Duodenal mucosa (tissue), 2 donors: ENCODE measurements at regions not wholly inside any gene's neighbourhood (a gene's known extent, or its start where the extent isn't known, plus 50 kb on each side); places are given as distances from the start of the nearest gene placed in this dataset.

Source experiments
- H3K27ac ChIP-seq: one replicate; pipeline ENCODE4 v1.7.0; 2013; ENCODE audit warnings: low read depth, low read length
- H3K27me3 ChIP-seq, 2 donors: one replicate each; pipeline ENCODE4 v1.7.0; 2013; ENCODE audit warnings: low read length in 2 of 2, control low read depth in 1 of 2; ENCODE audit not compliant: insufficient read depth in 2 of 2, control insufficient read depth in 1 of 2
- H3K36me3 ChIP-seq, 2 donors: one replicate each; pipeline ENCODE4 v1.7.0; 2013; ENCODE audit warnings: low read length in 2 of 2, control low read depth in 1 of 2; ENCODE audit not compliant: insufficient read depth in 2 of 2, control insufficient read depth in 1 of 2
- H3K4me1 ChIP-seq, 2 donors: one replicate each; pipeline ENCODE4 v1.7.0; 2013; ENCODE audit warnings: low read length in 2 of 2, control low read depth in 1 of 2; ENCODE audit not compliant: insufficient read depth in 2 of 2, control insufficient read depth in 1 of 2
- H3K4me3 ChIP-seq, 2 donors: one replicate each; pipeline ENCODE4 v1.7.0; 2013; ENCODE audit warnings: low read length in 2 of 2, low read depth in 1 of 2
- H3K9ac ChIP-seq, 2 donors: one replicate each; pipeline ENCODE4 v1.7.0; 2013; ENCODE audit warnings: low read length in 2 of 2, low read depth in 1 of 2
- H3K9me3 ChIP-seq, 2 donors: one replicate each; pipeline ENCODE4 v1.7.0; 2013; ENCODE audit warnings: low read length in 2 of 2, control low read depth in 1 of 2; ENCODE audit not compliant: control insufficient read depth in 1 of 2

DNA sequence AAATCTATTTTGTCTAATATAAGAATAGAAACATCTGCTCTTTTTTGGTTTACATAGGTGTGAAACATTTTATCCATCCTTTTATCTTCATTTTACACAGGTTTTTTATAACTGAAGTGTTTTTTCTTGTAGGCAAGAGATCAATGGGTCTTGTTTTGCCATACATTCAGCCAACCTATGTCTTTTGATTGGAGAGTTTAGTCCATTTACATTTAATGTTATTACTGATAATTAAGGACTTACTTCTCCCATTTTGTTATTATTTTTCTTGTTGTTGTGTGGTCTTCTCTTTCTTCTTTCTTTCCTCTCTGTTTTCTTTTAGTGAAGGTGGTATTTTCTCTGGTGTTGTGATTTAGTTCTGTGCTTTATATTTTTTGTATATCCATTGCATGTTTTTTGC, 785.3 kb downstream of the ARAP2 start:
- no peak overlapping the region for H3K9ac ChIP-seq
- no peaks in the 10 kb centered on the region for H3K27me3 ChIP-seq
- H3K9me3 ChIP-seq = peaks cover 6 to 12% of the 10 kb centered on the region in 2 donors
- H3K4me3 ChIP-seq = no peak overlapping the region
- H3K4me1 ChIP-seq = no peaks in the 10 kb centered on the region
- no peaks in the 10 kb centered on the region for H3K36me3 ChIP-seq
- no peak overlapping the region for H3K27ac ChIP-seq

DNA sequence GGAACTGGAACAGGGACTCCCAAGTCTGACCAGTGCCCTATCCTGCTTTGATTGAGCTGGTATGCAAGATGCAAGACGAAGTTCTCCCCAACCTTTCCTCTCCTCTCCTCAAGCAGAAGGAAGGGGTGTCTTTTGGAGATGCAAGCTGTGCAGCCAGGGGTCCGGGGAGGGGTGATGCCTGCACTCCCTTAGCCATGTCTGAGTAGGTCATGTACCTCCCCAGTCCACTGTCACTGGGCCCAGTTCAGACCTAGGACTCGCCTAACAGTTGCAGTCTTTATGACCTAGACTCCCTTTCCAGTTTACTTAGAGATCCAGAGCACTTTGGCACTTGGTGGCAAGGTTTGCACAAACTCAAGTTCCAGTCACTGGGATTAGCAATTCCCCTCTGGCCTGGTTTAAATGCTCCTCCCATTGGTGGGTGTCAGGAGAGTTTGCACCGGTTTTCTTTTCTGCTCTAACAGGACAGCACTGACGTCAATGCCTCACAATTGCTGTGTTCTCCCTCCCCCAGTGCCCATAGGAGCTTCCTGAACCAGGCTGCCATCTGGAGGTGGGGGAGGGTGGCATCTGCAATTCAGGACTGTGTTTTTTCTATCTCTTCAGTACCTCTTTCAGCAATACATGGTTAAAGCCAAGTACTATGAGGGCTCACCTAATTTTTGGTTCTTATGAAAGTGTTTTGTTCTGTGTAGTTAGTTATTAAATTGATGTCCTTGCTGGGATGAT, 782.2 kb downstream of the ARAP2 start:
- no peak overlapping the region for H3K9ac ChIP-seq
- no peak overlapping the region for H3K4me3 ChIP-seq
- no peak overlapping the region for H3K27ac ChIP-seq
- H3K4me1 ChIP-seq = no peaks in the 10 kb centered on the region
- peaks cover 6 to 12% of the 10 kb centered on the region in 2 donors for H3K9me3 ChIP-seq
- H3K27me3 ChIP-seq = no peaks in the 10 kb centered on the region
- H3K36me3 ChIP-seq = no peaks in the 10 kb centered on the region

DNA sequence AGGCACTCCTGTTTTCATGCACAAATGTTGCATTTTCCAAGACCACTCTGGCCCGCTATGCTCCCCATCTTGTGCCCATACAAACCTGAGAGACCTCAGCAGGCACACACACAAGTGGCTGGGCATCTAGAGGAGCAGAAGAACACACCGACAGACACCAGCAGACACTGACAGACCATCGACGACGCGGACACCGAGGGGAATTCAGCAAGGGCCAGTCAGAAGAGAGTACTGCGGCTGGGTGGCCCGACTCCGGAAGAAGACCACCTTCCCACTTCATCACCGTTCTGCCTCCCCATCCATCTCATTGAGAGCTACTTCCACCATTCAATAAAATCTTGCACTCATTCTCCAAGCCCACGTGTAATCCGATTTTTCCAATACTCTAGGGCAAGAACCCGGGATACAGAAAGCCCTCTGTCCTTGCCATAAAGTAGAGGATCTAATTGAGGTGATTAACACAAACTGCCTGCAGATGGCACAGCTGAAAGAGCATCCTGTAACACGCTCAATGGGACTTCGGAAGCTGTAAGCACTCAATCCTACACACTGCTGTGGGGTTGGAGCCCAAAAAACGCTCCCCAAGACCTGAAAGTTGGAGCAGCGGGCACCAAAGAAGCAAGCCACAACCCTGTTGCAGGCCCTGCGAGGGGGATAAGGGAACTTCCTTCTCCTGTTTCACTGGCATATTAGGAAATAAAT, 780.9 kb downstream of the ARAP2 start:
- Histone ChIP-seq H3K9ac (no peak overlapping the region), H3K36me3 (no peaks in the 10 kb centered on the region), H3K27ac (no peak overlapping the region), H3K4me1 (no peaks in the 10 kb centered on the region), H3K9me3 (peaks cover 6 to 12% of the 10 kb centered on the region in 2 donors), H3K27me3 (no peaks in the 10 kb centered on the region), H3K4me3 (no peak overlapping the region)

DNA sequence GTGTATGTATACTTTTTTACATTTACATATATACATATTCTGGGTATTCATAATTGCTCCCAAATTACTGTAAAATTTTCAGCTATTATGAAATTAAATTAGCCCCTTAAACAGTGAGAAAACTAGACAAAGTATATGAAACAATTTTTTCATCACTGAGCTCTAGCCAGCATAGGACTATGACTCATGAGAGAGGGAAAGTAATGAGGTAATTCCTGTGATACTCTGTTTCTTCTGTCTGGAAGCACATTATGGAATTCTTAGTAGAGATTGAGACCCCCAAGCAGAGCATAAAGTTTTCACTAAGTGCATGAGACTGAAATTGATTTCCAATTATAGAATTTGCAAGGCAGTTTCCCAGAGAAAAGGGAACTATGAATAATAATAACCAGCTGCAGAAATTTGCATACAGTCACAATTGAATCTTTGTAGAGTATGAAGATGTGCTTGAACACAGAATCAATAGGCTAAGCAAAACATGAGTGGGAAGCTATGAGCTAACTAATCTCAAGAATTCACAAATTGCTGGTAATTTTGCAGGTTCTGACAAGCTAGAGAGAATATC, 779.3 kb downstream of the ARAP2 start:
- H3K27ac ChIP-seq = no peak overlapping the region
- no peaks in the 10 kb centered on the region for H3K4me1 ChIP-seq
- H3K9me3 ChIP-seq = peaks cover 6 to 12% of the 10 kb centered on the region in 2 donors
- H3K36me3 ChIP-seq = no peaks in the 10 kb centered on the region
- no peaks in the 10 kb centered on the region for H3K27me3 ChIP-seq
- no peak overlapping the region for H3K4me3 ChIP-seq
- H3K9ac ChIP-seq = no peak overlapping the region

DNA sequence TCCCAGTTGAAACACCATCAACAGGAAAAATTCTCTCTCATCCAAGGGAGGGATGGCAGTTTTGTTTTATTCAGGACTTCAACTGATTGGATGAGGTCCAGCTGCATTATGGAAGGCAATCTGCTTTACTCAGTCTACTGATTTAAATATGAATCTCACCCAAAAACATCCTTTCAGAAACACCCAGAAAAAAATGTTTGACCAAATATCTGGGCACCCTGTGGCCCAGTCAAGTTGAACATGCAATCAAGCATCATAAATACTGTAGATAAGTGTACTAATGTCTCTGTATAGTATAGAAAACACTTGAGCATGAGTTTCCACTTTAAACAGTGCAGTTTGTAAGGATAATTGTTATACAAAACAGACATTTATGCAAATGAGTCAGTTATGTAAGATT, 753.2 kb downstream of the ARAP2 start:
- Histone ChIP-seq H3K4me1 (no peaks in the 10 kb centered on the region), H3K27me3 (no peaks in the 10 kb centered on the region), H3K9ac (no peak overlapping the region), H3K4me3 (no peak overlapping the region), H3K36me3 (no peaks in the 10 kb centered on the region), H3K9me3 (peaks cover 7 to 17% of the 10 kb centered on the region in 2 donors), H3K27ac (no peak overlapping the region)

- no peak overlapping the region for H3K27ac ChIP-seq
- H3K36me3 ChIP-seq = no peaks in the 10 kb centered on the region
- no peaks in the 10 kb centered on the region for H3K4me1 ChIP-seq
- H3K4me3 ChIP-seq = no peak overlapping the region
- H3K9me3 ChIP-seq = peaks cover 7 to 17% of the 10 kb centered on the region in 2 donors
- H3K9ac ChIP-seq = no peak overlapping the region
- no peaks in the 10 kb centered on the region for H3K27me3 ChIP-seq
Observed at GRCh38 chr4:35493977-35494376, 750.3 kb downstream of the ARAP2 start.

DNA sequence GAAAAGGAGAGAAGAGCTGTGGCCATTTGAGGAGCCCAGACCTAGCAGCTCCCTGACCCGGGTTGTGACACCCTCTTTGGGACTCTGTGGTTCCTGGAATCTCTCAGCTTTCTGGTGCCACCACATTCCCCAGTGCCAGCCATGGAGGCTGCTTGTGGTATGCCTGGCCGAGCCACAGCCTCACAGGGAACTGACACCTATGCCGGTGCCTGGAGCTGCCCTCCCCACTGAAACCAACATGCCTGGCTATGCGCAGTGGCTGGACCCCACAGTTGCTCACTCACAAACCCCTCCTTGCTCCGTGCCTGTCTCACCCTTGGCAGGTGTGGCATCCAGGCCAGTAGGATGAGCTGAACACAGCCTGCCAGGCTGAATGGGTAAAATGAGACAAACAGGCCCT, 749.4 kb downstream of the ARAP2 start:
- no peak overlapping the region for H3K9ac ChIP-seq
- no peak overlapping the region for H3K27ac ChIP-seq
- H3K4me1 ChIP-seq = no peaks in the 10 kb centered on the region
- H3K27me3 ChIP-seq = no peaks in the 10 kb centered on the region
- peaks cover 7 to 17% of the 10 kb centered on the region in 2 donors for H3K9me3 ChIP-seq
- H3K4me3 ChIP-seq = no peak overlapping the region
- no peaks in the 10 kb centered on the region for H3K36me3 ChIP-seq

GRCh38 chr4:35500812-35501211, 743.5 kb downstream of the ARAP2 start:
- Histone ChIP-seq H3K36me3 (no peaks in the 10 kb centered on the region), H3K27me3 (no peaks in the 10 kb centered on the region), H3K4me3 (no peak overlapping the region), H3K9me3 (peaks cover 0 to 2% of the 10 kb centered on the region in 2 donors), H3K9ac (no peak overlapping the region), H3K4me1 (no peaks in the 10 kb centered on the region), H3K27ac (no peak overlapping the region)

DNA sequence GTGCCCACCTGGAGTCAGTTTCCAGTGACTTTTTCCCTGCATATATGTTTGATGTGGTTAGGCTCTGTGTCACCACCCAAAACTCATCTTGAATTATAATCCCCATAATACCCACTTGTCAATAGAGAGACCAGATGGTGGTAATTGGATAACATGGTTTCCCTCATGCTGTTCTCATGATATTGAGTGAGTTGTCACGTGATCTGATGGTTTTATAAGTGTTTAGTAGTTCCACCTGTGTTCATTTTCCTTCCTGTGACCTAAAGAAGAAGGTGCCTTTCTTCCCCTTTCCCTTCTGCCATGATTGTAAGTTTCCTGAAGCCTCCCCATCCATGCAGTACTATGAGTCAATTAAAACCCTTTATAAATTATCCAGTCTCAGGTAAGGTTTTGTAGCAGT, 740.9 kb downstream of the ARAP2 start:
- no peak overlapping the region for H3K27ac ChIP-seq
- H3K9me3 ChIP-seq = peaks cover 0 to 7% of the 10 kb centered on the region in 2 donors
- H3K9ac ChIP-seq = no peak overlapping the region
- H3K4me1 ChIP-seq = no peaks in the 10 kb centered on the region
- no peak overlapping the region for H3K4me3 ChIP-seq
- no peaks in the 10 kb centered on the region for H3K27me3 ChIP-seq
- no peaks in the 10 kb centered on the region for H3K36me3 ChIP-seq

GRCh38 chr4:35506161-35506560, 738.2 kb downstream of the ARAP2 start:
- Histone ChIP-seq H3K9me3 (peaks cover 0 to 7% of the 10 kb centered on the region in 2 donors), H3K27me3 (no peaks in the 10 kb centered on the region), H3K4me3 (no peak overlapping the region), H3K4me1 (no peaks in the 10 kb centered on the region), H3K9ac (no peak overlapping the region), H3K36me3 (no peaks in the 10 kb centered on the region), H3K27ac (no peak overlapping the region)
